Neural cell (in vitro differentiated cells): ENCODE measurements at regions not wholly inside any gene's neighbourhood (a gene's known extent, or its start where the extent isn't known, plus 50 kb on each side); places are given as distances from the start of the nearest gene placed in this dataset.

Experiments
- H2AFZ ChIP-seq: fragments of 200-600, 300-800 bp; sonication (generic), shearing (Covaris generic); 2 replicates; pipeline ENCODE4 v1.6.0; 2014; ENCODE audit warnings: low read depth, mild to moderate bottlenecking, antibody characterized with exemption, low read length, moderate library complexity
- H3F3A ChIP-seq: fragments of 200-600 bp; shearing (Covaris generic); 2 replicates; pipeline ENCODE4 v1.6.1; 2016; ENCODE audit warnings: mild to moderate bottlenecking, moderate library complexity, mixed read lengths, antibody characterized with exemption, low read length; ENCODE audit not compliant: insufficient read depth, poor library complexity, severe bottlenecking
- H3K27ac ChIP-seq: fragments of 200-600, 300-800 bp; sonication (generic), shearing (Covaris generic); 2 replicates; pipeline ENCODE4 v1.5.1; 2014; ENCODE audit warnings: mild to moderate bottlenecking, low read length, moderate library complexity
- H3K27me3 ChIP-seq: fragments of 300-800, 200-600 bp; sonication (generic), shearing (Covaris generic); 2 replicates; pipeline ENCODE4 v1.6.0; 2014; ENCODE audit warnings: mild to moderate bottlenecking, low read depth, low read length, moderate library complexity; ENCODE audit not compliant: insufficient read depth
- H3K36me3 ChIP-seq: fragments of 300-800, 200-600 bp; sonication (generic), shearing (Covaris generic); 2 replicates; pipeline ENCODE4 v1.5.1; 2014; ENCODE audit warnings: mild to moderate bottlenecking, antibody characterized with exemption, low read length, moderate library complexity; ENCODE audit not compliant: insufficient read depth
- H3K4me2 ChIP-seq: fragments of 300-800, 200-600 bp; sonication (generic), shearing (Covaris generic); 2 replicates; pipeline ENCODE4 v1.6.0; 2014; ENCODE audit warnings: mild to moderate bottlenecking, low read length
- H3K4me3 ChIP-seq: fragments of 300-800, 200-600 bp; sonication (generic), shearing (Covaris generic); 2 replicates; pipeline ENCODE4 v1.5.1; 2014; ENCODE audit warnings: mild to moderate bottlenecking, low read length, moderate library complexity
- H3K79me2 ChIP-seq: fragments of 200-600 bp; shearing (Covaris generic); replicated peaks from 2 replicates; pipeline ENCODE4 v1.6.0; 2014; ENCODE audit warnings: mild to moderate bottlenecking, low read length, moderate library complexity; ENCODE audit not compliant: insufficient read depth
- H3K9ac ChIP-seq: fragments of 300-800, 200-600 bp; sonication (generic), shearing (Covaris generic); 2 replicates; pipeline ENCODE4 v1.6.1; 2016; ENCODE audit warnings: mild to moderate bottlenecking, low read length, mixed read lengths
- H3K9me2 ChIP-seq: fragments of 200-600 bp; shearing (Covaris generic); 2 replicates; pipeline ENCODE4 v1.6.1; 2016; ENCODE audit warnings: mild to moderate bottlenecking, low read length, mixed read lengths; ENCODE audit not compliant: insufficient read depth
- H3K9me3 ChIP-seq: fragments of 200-600, 300-800 bp; sonication (generic), shearing (Covaris generic); 2 replicates; pipeline ENCODE4 v1.6.1; 2016; ENCODE audit warnings: mild to moderate bottlenecking, mixed run types, low read length, moderate library complexity, mixed read lengths
- H4K20me1 ChIP-seq: fragments of 200-600 bp; shearing (Covaris generic); 2 replicates; pipeline ENCODE4 v1.6.1; 2016; ENCODE audit warnings: mild to moderate bottlenecking, mixed run types; ENCODE audit not compliant: insufficient read depth
- CTCF ChIP-seq: fragments of 450-650 bp; IDR thresholded peaks from 2 replicates; pipeline ENCODE4 v1.5.1; 2014; ENCODE audit warnings: antibody characterized with exemption, mild to moderate bottlenecking, moderate library complexity; ENCODE audit not compliant: poor library complexity, severe bottlenecking
- EP300 ChIP-seq: fragments of 450-650 bp; conservative IDR thresholded peaks from 2 replicates; pipeline ENCODE4 v1.6.1; 2014; ENCODE audit warnings: antibody characterized with exemption, mild to moderate bottlenecking, moderate library complexity; ENCODE audit not compliant: poor library complexity, severe bottlenecking
- EZH2 ChIP-seq: fragments of 200-600, 300-800 bp; shearing (Covaris generic), sonication (generic); IDR thresholded peaks from 2 replicates; pipeline ENCODE4 v1.6.1; 2014; ENCODE audit warnings: antibody characterized with exemption, low read length, borderline replicate concordance, mild to moderate bottlenecking; ENCODE audit not compliant: insufficient read depth, poor library complexity, severe bottlenecking
- MXI1 ChIP-seq: fragments of 450-650 bp; conservative IDR thresholded peaks from 2 replicates; pipeline ENCODE4 v1.6.1; 2014; ENCODE audit warnings: antibody characterized with exemption, mild to moderate bottlenecking; ENCODE audit not compliant: poor library complexity, severe bottlenecking
- POLR2AphosphoS5 ChIP-seq: IDR thresholded peaks from 2 replicates; pipeline ENCODE4 v1.6.1; 2012
- RAD21 ChIP-seq: fragments of 450-650 bp; conservative IDR thresholded peaks from 2 replicates; pipeline ENCODE4 v1.6.1; 2014; ENCODE audit warnings: antibody characterized with exemption, mild to moderate bottlenecking, moderate library complexity
- REST ChIP-seq: IDR thresholded peaks from 2 replicates; pipeline ENCODE4 v1.6.1; 2012; ENCODE audit warnings: borderline replicate concordance
- SMC3 ChIP-seq: fragments of 450-650 bp; conservative IDR thresholded peaks from 2 replicates; pipeline ENCODE4 v1.6.1; 2014; ENCODE audit warnings: antibody characterized with exemption, mild to moderate bottlenecking, moderate library complexity; ENCODE audit not compliant: poor library complexity
- TAF1 ChIP-seq: IDR thresholded peaks from 2 replicates; pipeline ENCODE4 v1.6.1; 2012; ENCODE audit warnings: low read depth

- H3K9me3 ChIP-seq, result no peaks in the 10 kb centered on the region
- TF ChIP-seq CTCF, result no peak
- TF ChIP-seq TAF1, result no peak
- TF ChIP-seq EZH2, result no peak
- no peak for TF ChIP-seq MXI1
- no peak for TF ChIP-seq EP300
- TF ChIP-seq RAD21, result no peak
- H3K4me3 ChIP-seq, result no peak overlapping the region
- no peak overlapping the region for H3K4me2 ChIP-seq
- no peaks in the 10 kb centered on the region for H3K79me2 ChIP-seq
- H4K20me1 ChIP-seq, result no peaks in the 10 kb centered on the region
- no peaks in the 10 kb centered on the region for H3K9me2 ChIP-seq
- no peaks in the 10 kb centered on the region for H3F3A ChIP-seq
- H3K27me3 ChIP-seq, result no peaks in the 10 kb centered on the region
- no peak overlapping the region for H3K27ac ChIP-seq
- no peak overlapping the region for H3K9ac ChIP-seq
- no peaks in the 10 kb centered on the region for H3K36me3 ChIP-seq
- H2AFZ ChIP-seq, result no peak overlapping the region
Observed at GRCh38 chr2:43133336-43133707, 93.1 kb downstream of the ZFP36L2 start.

GRCh38 chr2:43132683-43133301, 93.6 kb downstream of the ZFP36L2 start:
- no peak overlapping the region for H3K27ac ChIP-seq

More at GRCh38 chr2:43132683-43133301, 93.6 kb downstream of the ZFP36L2 start:
- Histone ChIP-seq H3K4me2 (no peak overlapping the region), H3K27me3 (no peaks in the 10 kb centered on the region), H3K9ac (no peak overlapping the region), H4K20me1 (no peaks in the 10 kb centered on the region), H2AFZ (no peak overlapping the region), H3K9me2 (no peaks in the 10 kb centered on the region), H3K36me3 (no peaks in the 10 kb centered on the region), H3F3A (no peaks in the 10 kb centered on the region), H3K9me3 (no peaks in the 10 kb centered on the region), H3K4me3 (no peak overlapping the region), H3K79me2 (no peaks in the 10 kb centered on the region)
- TF ChIP-seq CTCF (no peak), TAF1 (no peak), MXI1 (no peak), POLR2AphosphoS5 (no peak), RAD21 (no peak), SMC3 (no peak), EZH2 (no peak), EP300 (no peak), REST (no peak)
